SK-N-SH (cell line): ENCODE measurements at regions not wholly inside any gene's neighbourhood (a gene's known extent, or its start where the extent isn't known, plus 50 kb on each side); places are given as distances from the start of the nearest gene placed in this dataset.

Experiments used
- CTCF ChIP-seq: fragments of 200-600 bp; sonication (generic); IDR thresholded peaks from 2 replicates; pipeline ENCODE4 v1.6.1; 2017; ENCODE audit warnings: antibody characterized with exemption, mild to moderate bottlenecking, moderate library complexity
- EP300 ChIP-seq, 2 experiments: IDR thresholded peaks; 2 replicates each; pipeline versions ENCODE4 v1.4.0 to v1.6.1; 2012; ENCODE audit warnings: borderline replicate concordance in 1 of 2, low read depth in 1 of 2, low read length in 1 of 2
- MAX ChIP-seq: IDR thresholded peaks from 2 replicates; pipeline ENCODE4 v1.4.0; 2012; ENCODE audit warnings: low read depth
- NFIC ChIP-seq: IDR thresholded peaks from 2 replicates; pipeline ENCODE4 v1.4.0; 2012; ENCODE audit warnings: borderline replicate concordance
- NRF1 ChIP-seq: IDR thresholded peaks from 2 replicates; pipeline ENCODE4 v1.6.1; 2012; ENCODE audit warnings: low read depth, mild to moderate bottlenecking, low read length
- POLR2AphosphoS5 ChIP-seq: IDR thresholded peaks from 2 replicates; pipeline ENCODE4 v1.6.1; 2012; ENCODE audit warnings: low read depth, low read length
- USF2 ChIP-seq: fragments of 150-350 bp; IDR thresholded peaks from 2 replicates; pipeline ENCODE4 v1.6.1; 2017; ENCODE audit warnings: antibody characterized with exemption, low read length, low read depth, borderline replicate concordance

- TF ChIP-seq CTCF: no peak
- no peak for TF ChIP-seq MAX
- TF ChIP-seq POLR2AphosphoS5: no peak
- TF ChIP-seq NRF1: no peak
- no peak for TF ChIP-seq EP300 (IDR thresholded peaks at IDR 0.05; ENCODE audit: borderline replicate concordance in 1 of 2, low read depth in 1 of 2, low read length in 1 of 2)
- TF ChIP-seq NFIC: no peak
- TF ChIP-seq USF2: no peak
These were observed 240.4 kb upstream of the AFF2 start for GRCh38 chrX:148259990-148260389.
